ENCODE measurements at regions not wholly inside any gene's neighbourhood (a gene's known extent, or its start where the extent isn't known, plus 50 kb on each side); places are given as distances from the start of the nearest gene placed in this dataset.

GRCh38 chr18:41818381-41819355 is 136.4 kb upstream of the PIK3C3 start:
- TF ChIP-seq ZNF384 (IDR thresholded peaks at IDR 0.05; ENCODE audit: borderline replicate concordance, low read depth, low read length) (no peak), CTCF (IDR thresholded peaks at IDR 0.05 in 2 of 3, conservative IDR thresholded peaks at IDR 0.05 in 1 of 3; ENCODE audit: control insufficient read depth in 2 of 3, extremely low read depth in 1 of 3, insufficient read depth in 1 of 3, low read depth in 3 of 3, low read length in 3 of 3) (no peak), MAX (IDR thresholded peaks at IDR 0.05; ENCODE audit: low read depth, low read length) (no peak), REST (IDR thresholded peaks at IDR 0.05; ENCODE audit: low read depth, low read length) (no peak), CHD4 (IDR thresholded peaks at IDR 0.05) (no peak), RCOR1 (conservative IDR thresholded peaks at IDR 0.05; ENCODE audit: low read depth, low read length) (no peak), TCF3 (IDR thresholded peaks at IDR 0.05; ENCODE audit: borderline replicate concordance, insufficient read depth, low read depth, low read length) (no peak), TAF1 (IDR thresholded peaks at IDR 0.05; ENCODE audit: borderline replicate concordance, low read depth, low read length) (no peak), SRF (IDR thresholded peaks at IDR 0.05; ENCODE audit: low read depth in 2 of 2, low read length in 2 of 2) (no peak), YY1 (IDR thresholded peaks at IDR 0.05; ENCODE audit: low read depth, low read length) (no peak), RB1 (IDR thresholded peaks at IDR 0.05; ENCODE audit: borderline replicate concordance) (no peak), EP300 (IDR thresholded peaks at IDR 0.05; ENCODE audit: borderline replicate concordance in 1 of 2, control insufficient read depth in 1 of 2, low read depth in 2 of 2, low read length in 2 of 2) (no peak), RAD21 (IDR thresholded peaks at IDR 0.05; ENCODE audit: insufficient read depth, low read depth, low read length) (no peak), EGR1 (IDR thresholded peaks at IDR 0.05; ENCODE audit: borderline replicate concordance in 1 of 2, low read depth in 2 of 2, low read length in 2 of 2) (no peak)

Measured in GM12878 (cell line).